Progenitor cell of endocrine pancreas (in vitro differentiated cells): ENCODE measurements at regions not wholly inside any gene's neighbourhood (a gene's known extent, or its start where the extent isn't known, plus 50 kb on each side); places are given as distances from the start of the nearest gene placed in this dataset.

Source experiments
- DNase-seq: peaks from one replicate; pipeline ENCODE4 v3.0.0; 2021; ENCODE audit warnings: low spot score; ENCODE audit not compliant: unreplicated experiment
- H3K27ac Mint-ChIP-seq: 2 replicates; pipeline ENCODE4 v1.8.0; 2021; ENCODE audit warnings: mild to moderate bottlenecking, moderate library complexity, mixed read lengths
- H3K27me3 Mint-ChIP-seq: 2 replicates; pipeline ENCODE4 v1.8.0; 2021; ENCODE audit warnings: mixed read lengths
- H3K36me3 Mint-ChIP-seq: 2 replicates; pipeline ENCODE4 v1.8.0; 2022; ENCODE audit warnings: mixed read lengths; ENCODE audit not compliant: insufficient read depth
- H3K4me1 Mint-ChIP-seq: 2 replicates; pipeline ENCODE4 v1.8.0; 2021; ENCODE audit warnings: low read depth, mixed read lengths
- H3K4me3 Mint-ChIP-seq: 2 replicates; pipeline ENCODE4 v1.8.0; 2021; ENCODE audit warnings: low read depth, mild to moderate bottlenecking, moderate library complexity, mixed read lengths
- H3K9me3 Mint-ChIP-seq: 2 replicates; pipeline ENCODE4 v1.8.0; 2021; ENCODE audit warnings: low read depth, mixed read lengths
- TF ChIP-seq, protein P1 (sequence below): fragments of 200-600 bp; sonication (generic); IDR thresholded peaks from one replicate; pipeline ENCODE4 v1.5.0; 2021; ENCODE audit warnings: antibody characterized with exemption, mild to moderate bottlenecking; ENCODE audit not compliant: unreplicated experiment

DNA sequence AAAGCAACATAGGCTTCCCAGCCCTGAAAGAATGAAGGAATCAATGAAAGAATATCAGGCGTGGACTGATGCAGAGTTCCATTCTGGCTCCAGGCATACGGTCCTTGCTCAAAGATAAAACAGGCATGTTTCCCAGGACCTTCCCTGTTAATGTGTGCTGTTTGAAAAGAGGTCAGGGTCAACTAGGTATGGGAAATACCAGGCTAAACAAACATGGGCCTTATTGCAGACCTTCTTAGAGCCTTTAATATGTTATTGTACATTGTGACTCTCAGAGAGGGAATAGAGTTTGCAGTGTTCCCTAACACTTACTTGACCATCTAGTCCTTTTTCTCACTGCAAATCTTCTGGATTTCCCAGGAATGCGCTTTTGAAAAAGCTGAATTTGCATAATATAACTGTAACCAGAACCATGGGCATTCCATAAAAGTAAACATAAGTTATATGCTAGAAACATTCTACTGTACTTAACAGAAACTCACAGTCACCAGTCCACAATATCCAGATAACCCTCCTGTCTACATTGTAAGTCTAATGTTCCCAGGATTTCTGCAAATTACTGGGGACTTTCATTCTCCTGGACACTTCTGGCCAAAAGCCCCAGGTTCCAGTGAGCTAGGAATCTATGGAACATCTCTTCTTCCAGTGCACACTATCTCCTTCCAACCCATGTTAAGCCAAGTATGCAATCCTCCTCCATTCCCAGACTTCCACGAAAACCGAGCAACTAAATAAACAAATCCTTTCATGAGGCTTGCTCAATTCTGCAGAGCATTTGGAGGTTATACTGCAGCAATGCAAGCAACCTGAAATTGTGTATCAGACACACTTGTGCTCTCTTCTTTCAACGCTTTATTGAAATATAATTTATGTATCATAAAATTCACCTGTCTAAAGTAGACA, 486.6 kb downstream of the SETD4 start:
- no peak for DNase-seq
- Mint-ChIP-seq H3K4me1 (peaks cover 14% of the 10 kb centered on the region), H3K36me3 (no peaks in the 10 kb centered on the region), H3K4me3 (no peak overlapping the region), H3K9me3 (no peaks in the 10 kb centered on the region), H3K27me3 (peaks cover 5% of the 10 kb centered on the region), H3K27ac (no peak overlapping the region)
- TF ChIP-seq, protein P1, sequence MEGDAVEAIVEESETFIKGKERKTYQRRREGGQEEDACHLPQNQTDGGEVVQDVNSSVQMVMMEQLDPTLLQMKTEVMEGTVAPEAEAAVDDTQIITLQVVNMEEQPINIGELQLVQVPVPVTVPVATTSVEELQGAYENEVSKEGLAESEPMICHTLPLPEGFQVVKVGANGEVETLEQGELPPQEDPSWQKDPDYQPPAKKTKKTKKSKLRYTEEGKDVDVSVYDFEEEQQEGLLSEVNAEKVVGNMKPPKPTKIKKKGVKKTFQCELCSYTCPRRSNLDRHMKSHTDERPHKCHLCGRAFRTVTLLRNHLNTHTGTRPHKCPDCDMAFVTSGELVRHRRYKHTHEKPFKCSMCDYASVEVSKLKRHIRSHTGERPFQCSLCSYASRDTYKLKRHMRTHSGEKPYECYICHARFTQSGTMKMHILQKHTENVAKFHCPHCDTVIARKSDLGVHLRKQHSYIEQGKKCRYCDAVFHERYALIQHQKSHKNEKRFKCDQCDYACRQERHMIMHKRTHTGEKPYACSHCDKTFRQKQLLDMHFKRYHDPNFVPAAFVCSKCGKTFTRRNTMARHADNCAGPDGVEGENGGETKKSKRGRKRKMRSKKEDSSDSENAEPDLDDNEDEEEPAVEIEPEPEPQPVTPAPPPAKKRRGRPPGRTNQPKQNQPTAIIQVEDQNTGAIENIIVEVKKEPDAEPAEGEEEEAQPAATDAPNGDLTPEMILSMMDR: no peak

DNA sequence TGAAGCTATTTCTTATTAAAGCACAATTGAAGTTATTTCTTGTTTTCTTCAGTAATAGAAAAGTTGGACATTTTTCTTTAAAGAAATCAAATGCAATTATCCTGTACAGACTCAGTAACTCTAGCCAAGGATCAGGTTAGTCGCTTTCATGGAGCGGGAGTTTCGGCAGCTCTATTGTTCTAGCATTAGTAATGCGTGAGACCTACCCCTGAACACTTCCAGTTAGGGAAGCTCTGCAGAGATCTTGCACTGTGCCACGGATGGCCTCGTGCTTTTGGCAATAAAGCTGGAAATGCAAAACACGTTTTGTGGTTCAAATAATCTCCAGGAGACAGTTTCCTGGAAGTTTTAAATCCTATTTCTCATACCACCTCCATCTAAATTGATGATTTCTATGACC, 488.4 kb downstream of the SETD4 start:
- DNase-seq: no peak
- no peaks in the 10 kb centered on the region for H3K9me3 Mint-ChIP-seq

DNA sequence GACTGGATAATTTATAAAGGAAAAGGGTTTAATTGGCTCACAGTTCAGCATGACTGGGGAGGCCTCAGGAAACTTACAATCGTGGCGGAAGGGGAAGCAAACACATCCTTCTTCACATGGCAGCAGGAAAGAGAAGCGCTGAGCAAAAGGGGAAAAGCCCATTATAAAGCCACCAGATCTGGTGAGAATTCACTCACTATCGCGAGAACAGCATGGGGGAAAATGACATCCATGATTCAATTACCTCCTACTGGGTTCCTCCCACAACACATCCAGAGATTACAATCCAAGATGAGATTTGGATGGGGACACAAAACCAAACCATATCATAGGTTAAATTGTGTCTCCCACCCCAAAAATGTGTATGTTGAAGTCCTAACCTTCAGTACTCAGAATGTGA, 491.7 kb downstream of the SETD4 start:
- peaks cover 9% of the 10 kb centered on the region for H3K4me1 Mint-ChIP-seq
- DNase-seq: no peak
- no peak overlapping the region for H3K27ac Mint-ChIP-seq
- peaks cover 8% of the 10 kb centered on the region for H3K27me3 Mint-ChIP-seq
- H3K9me3 Mint-ChIP-seq: no peaks in the 10 kb centered on the region
- H3K4me3 Mint-ChIP-seq: no peak overlapping the region
- no peaks in the 10 kb centered on the region for H3K36me3 Mint-ChIP-seq
- TF ChIP-seq, protein P1: no peak

More for the DNA sequence above, 488.4 kb downstream of the SETD4 start:
- Mint-ChIP-seq H3K27ac (no peak overlapping the region), H3K36me3 (no peaks in the 10 kb centered on the region), H3K4me3 (no peak overlapping the region), H3K4me1 (peaks cover 14% of the 10 kb centered on the region), H3K27me3 (peaks cover 2% of the 10 kb centered on the region)
- TF ChIP-seq, protein P1: no peak

DNA sequence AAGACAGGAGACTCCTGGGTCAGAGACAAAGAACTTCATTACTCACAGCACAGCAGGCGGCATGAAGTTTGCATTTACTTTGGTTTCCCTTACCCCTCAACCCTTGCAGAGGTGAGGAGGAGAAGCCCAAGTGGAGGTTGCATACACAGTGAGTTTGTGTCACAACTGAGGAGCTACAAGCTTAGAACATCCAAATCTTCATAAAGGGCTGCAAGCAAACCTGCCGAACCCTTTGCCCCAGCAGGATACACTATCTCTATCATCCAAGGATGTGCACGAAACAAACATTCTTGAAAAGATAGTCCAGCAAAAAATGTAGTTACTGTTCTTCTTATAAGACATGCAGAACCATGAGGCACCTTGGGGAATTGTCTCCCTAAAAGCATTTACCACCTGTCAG, 493.5 kb downstream of the SETD4 start:
- no peaks in the 10 kb centered on the region for H3K9me3 Mint-ChIP-seq
- H3K36me3 Mint-ChIP-seq: no peaks in the 10 kb centered on the region
- no peak overlapping the region for H3K4me3 Mint-ChIP-seq
- TF ChIP-seq, protein P1: no peak
- H3K27me3 Mint-ChIP-seq: peaks cover 8% of the 10 kb centered on the region
- DNase-seq: no peak
- H3K4me1 Mint-ChIP-seq: no peaks in the 10 kb centered on the region
- H3K27ac Mint-ChIP-seq: no peak overlapping the region

DNA sequence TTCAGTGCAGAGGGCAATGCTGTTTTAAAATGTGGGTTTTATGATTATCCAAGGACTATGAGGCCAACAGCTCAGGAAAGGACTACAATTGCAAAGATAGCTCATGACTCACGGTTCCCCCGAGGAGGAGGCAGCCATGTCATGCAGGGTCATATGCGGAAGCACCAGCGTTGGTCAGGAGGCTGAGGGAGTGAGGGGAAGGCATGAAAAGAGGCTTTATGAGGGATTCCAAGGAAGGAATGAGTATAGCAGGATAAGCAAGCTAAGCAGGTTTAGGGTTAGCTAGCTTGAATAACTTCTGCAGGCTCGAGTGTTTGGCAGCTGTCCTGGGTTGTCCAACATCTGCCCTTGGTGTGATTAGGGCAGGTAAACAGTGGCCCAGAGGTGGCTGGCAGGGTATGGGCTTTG, 495.1 kb downstream of the SETD4 start:
- Mint-ChIP-seq H3K4me1 (no peaks in the 10 kb centered on the region), H3K9me3 (no peaks in the 10 kb centered on the region), H3K27me3 (peaks cover 11% of the 10 kb centered on the region), H3K36me3 (no peaks in the 10 kb centered on the region), H3K4me3 (no peak overlapping the region), H3K27ac (no peak overlapping the region)
- no peak for DNase-seq
- TF ChIP-seq, protein P1: no peak
